GM11168 (cell line): ENCODE measurements at regions not wholly inside any gene's neighbourhood (a gene's known extent, or its start where the extent isn't known, plus 50 kb on each side); places are given as distances from the start of the nearest gene placed in this dataset.
"Not testable (repeated sequence)": the region's sequence is repeated elsewhere in the genome, so short reads cannot be mapped to it uniquely, and the experiment has no call there.

Experiments used
- in situ Hi-C: fragments of 300-500 bp; cut with MboI; formaldehyde crosslinking; loops from one replicate; pipeline ENCODE4 v1.12.0; 2022; ENCODE audit warnings: low sequenced_read_pairs; ENCODE audit not compliant: unreplicated experiment

DNA sequence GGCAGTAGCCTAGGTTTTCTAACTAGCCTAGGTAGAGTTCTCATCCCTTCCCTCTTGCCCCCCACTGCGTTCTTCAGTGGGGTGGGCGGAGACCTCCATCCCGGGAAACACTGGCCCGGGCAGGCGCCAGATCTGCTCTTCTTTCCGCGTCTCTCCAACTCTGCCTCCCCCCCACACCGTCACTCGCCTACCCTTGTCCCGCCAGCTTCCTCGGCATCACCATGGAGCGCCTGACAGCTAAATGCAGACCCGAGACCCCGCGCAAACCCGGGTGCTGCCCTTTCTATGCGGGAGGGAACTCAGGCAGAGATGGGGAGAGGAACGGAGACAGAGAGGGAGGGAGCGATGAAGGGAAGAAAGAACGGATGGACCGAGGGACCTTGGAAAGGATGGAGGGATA lies 1494.8 kb upstream of the DEFB115 start:
- in situ Hi-C loops = no loop called here

DNA sequence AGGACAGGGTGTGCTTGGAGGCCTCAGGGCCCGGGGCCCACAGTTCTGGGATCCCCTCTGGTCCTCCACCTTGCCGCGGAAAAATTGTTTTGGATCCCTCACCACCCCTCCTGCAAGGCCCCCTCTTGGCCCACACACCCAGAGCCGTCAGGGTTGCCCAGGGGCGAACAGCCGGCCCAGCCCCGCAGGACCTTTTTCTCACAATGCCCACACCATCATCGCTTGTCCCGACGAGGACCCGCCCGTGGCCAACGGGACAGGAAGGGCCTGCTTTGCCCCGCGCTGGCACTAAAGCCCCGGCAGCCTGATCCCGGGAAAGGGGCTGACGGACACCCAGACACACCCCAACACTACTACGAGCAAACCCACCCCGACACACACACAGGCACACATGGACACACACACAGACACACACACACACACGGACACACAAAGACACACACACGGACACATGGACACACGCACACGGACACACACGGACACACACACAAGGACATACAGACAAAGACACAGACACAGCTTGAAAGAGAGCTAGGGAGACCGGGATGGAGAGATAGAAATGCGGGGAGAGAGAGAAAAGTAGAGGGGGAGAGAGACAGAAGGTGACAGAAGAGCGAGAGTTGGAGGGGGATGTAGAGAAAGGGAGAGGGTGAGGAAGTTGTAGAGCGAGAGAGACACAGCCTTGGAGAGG lies 1493.5 kb upstream of the DEFB115 start:
- in situ Hi-C loops = no loop called here

DNA sequence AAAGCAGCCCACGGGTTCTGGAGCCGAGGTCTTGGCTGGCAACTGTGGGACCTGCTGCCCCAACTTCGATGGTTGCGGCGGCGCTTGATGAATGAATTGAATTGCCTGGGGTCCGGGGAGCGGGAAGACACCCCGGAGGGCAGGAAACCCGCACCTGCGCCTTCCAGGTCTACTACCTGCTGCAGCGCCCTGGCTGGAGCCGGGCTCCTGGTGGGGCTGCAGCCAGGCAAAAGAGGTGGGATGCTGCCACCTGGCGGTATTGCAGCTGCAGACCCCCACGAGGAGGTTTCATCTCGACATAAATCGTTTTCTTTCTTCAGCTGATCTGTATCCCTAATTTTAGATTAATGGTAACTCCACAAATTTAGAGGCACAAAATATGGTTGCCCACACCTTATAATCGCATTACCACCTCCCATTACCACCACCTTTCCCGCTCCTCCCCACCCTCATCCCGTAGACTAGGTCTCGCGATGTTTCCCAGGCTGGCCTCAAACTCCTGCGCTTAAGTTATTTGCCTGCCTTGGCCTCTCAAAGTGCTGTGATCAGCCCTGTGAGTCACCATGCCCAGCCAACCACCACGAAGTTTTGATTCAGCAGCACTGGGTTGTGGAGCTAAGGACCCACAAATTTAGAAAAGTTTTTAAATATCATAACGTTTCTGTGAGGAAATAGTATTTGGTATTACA lies 1492.4 kb upstream of the DEFB115 start:
- in situ Hi-C loops = not testable (repeated sequence)

DNA sequence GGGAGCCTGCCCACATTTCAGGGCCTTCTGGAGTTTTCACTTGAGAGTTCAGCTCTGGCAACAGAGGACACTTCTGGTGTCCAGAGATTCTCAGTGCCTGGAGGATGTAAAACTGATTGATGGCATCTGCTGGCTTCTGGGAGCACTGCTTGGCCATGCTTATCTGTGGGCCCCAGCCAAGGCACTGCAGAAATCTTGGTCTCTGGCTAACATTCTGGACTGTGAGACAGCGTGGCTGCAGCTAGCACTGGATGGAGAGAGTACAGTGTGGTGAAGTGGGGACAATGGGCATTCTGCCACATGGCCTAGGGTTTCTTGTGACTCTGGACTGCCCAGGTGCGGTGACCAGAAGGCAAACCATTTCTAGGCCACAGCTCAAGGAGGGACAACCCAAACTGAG lies 1479.4 kb upstream of the DEFB115 start:
- in situ Hi-C loops = not testable (repeated sequence)

DNA sequence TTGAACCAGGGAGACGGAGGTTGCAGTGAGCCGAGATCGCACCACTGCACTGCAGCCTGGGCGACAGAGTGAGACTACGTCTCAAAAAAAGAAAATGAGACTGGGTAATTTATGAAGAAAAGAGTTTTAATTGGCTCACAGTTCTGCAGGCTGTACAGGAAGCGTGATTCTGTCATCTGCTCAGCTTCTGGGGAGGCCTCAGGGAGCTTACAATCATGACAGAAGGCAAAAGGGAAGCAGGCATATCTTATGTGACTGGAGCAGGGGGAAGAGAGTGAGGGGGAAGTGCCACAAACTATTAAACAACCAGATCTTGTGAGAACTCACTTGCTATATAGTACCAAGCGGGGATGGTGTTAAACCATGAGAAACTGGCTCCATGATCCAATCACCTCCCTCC lies 1476.2 kb upstream of the DEFB115 start:
- in situ Hi-C loops = not testable (repeated sequence)

DNA sequence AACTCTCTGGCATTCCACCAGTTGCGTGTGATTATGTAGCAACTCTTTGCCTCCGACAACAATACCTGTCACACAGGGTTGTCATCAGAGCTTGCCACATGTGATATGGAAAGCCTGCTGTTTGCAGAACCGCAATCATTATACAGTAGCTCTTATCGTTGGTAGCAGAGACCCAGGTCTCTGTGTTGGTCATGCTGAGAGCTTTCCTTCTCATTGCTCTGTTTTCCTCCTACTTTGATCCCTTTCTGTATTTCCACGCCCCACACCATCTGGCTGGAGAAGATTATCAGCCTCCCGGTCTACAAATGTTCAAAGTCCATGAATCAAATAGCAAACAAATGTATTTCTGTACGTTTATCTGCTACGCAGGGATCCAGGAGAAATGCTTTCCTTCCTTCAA lies 1475.6 kb upstream of the DEFB115 start:
- in situ Hi-C loops = not testable (repeated sequence)

DNA sequence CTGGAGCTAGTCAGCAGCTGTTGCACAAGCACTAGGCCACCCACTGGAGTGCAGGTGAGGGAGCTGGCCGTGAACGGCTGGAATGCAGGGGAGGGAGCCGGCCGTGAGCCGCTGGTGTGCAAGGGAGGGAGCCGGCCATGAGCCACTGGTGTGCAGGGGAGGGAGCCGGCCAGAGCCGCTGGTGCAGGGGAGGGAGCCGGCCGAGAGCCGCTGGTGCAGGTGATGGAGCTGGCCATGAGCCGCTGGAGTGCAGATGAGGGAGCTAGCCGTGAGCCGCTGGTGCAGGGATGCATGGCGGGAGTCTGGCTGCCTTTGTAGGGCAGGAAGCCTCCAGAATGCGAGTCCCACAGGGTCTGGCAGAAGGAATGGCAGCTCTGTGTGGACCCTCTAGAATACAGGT lies 1470.0 kb upstream of the DEFB115 start:
- in situ Hi-C loops = not testable (repeated sequence)

DNA sequence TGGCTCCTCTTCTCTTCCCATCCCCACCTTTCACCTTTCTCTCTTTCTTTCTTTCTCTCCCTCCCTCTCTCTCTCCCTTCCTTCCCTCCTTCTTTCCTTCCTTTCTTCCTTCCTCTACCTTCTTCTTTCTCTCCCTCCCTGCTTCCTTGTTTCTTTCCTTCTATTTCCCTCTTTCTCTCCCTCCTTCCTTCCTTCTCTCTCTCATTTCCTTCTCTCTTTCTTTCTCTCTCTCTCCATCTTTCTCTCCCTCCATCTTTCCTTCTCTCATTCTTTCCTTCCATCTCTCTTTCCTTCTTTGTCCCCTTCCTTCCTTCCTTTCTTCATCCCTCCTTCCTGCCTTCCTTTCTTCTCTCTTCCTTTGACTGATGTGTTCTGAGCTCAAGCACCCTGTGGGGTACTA lies 1467.0 kb upstream of the DEFB115 start:
- in situ Hi-C loops = no loop called here

DNA sequence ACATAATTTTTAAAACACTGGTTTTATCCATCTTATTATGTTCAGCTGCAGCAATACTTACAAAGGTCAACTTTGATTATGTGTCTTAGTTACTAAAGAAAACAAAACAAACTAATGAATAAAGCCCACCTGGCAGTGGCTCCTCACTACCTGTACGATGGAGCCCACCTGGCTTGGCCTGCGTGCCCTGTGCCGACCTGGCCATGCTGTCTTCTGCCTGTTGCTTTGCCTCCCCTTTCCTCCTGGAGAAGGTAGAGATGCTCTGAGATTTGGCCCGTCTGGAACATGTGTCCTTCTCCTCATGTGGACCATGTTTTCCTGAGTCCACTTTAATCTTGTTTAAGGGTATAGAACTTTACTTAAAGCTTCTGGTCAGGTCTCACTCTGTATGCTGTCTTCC lies 1426.0 kb upstream of the DEFB115 start:
- in situ Hi-C loops = not testable (repeated sequence)

DNA sequence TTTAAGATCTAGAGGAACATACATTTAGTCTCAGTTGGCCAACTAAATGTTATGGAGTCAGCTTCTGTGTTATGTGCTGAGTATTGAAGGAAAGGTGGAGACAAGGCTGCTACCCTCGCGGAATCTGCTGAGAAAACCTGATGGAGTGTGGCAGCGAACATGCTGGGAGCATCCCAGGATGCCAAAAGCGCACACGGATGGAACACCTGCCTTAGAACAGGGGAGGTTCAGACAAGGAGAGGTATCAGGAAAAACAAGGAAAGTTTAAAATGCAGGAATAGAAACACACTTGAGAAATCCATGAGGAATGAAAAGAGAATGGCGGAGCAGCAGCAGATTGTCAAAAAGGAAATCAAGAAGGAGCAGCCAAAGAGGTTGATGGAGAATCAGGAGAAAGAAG lies 1389.5 kb upstream of the DEFB115 start:
- in situ Hi-C loops = not testable (repeated sequence)

DNA sequence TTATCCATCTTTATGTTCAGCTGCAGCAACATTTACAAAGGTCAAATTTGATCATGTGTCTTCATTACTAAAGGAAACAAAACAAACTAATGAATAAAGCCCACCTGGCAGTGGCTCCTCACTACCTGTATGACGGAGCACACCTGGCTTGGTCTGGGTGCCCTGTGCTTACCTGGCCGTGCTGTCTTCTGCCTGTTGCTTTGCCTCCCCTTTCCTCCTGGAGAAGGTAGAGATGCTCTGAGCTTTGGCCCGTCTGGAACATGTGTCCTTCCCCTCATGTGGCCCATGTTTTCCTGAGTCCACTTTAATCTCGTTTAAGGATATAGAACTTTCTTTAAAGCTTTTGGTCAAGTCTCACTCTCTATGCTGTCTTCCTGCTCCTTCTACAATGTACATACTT lies 1388.8 kb upstream of the DEFB115 start:
- in situ Hi-C loops = not testable (repeated sequence)

DNA sequence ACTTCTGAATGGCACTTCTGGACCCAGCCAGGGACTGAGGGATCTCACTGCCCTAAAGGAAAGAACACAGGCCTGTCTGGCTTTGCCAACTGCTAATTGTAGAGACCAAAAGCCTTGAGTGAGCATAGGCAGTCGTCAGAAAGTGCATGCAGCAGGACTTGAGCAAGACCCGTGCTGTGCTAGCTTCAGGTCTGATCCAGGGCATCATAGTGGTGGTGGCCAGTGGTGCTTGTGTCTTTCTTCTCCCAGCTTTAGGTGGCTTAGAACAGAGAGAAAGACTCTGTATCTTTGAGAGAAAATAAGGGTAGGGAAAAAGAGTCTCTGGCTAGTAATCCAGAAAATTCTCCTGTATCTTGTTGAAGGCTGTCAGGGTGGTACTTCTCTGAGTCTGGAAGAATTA lies 1385.6 kb upstream of the DEFB115 start:
- in situ Hi-C loops = not testable (repeated sequence)

DNA sequence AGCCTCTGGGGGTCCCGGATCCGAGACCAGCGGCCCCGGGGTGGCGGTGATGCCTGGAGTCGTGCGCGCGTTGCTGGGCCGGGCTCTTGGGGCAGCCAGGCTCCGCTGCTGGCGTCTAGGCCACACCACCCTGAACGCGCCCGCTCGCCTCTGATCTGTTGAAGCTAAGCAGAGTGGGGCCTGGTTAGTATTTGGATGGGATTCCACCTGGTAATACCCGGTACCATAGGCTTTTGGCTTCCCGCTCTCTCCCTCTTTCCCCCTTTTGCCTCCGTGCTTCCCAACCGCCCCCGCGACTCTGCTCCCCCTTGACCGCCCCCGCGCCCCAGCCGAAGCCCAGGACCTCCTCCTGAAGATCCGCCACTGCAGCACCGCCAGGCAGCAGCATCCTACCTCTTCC lies 1383.5 kb upstream of the DEFB115 start:
- in situ Hi-C loops = no loop called here

DNA sequence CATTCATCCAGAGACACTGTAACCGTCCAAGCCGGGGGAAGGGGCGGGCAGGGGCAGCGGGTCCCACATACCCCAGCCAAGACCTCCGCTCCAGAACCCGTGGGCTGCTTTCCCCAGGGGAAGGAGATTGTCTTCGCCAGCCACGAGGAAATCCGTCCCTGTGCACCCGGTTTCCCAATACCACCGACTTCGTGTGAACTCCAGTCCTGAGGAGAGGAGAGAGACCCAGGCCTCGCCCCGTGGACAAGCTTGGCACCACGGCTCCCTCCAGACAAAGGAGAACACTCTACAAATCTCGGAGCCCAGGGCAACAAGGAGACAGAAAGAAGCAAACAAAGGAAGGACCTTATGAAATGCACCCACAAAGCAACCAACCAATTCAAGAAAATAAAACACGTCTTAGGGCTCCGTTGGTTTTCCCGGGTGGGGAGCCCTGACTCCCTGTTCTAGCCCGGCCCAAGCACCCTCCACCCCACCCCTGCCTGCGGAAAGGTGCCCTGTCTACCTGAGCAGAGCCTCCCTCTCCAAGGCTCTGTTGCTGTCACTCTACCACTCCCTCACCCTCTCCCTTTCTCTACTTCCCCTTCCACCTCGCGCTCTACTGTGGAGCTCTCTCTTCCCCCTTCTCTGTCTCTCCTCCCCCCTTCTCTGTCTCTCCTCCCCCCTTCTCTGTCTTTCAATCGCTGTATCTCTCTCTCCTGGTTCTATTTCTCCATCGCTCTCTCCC lies 1382.8 kb upstream of the DEFB115 start:
- in situ Hi-C loops = loop anchor here (5.0 kb wide), 1 partner anchor 938 kb away; no protein-coding TSS in a partner anchor

DNA sequence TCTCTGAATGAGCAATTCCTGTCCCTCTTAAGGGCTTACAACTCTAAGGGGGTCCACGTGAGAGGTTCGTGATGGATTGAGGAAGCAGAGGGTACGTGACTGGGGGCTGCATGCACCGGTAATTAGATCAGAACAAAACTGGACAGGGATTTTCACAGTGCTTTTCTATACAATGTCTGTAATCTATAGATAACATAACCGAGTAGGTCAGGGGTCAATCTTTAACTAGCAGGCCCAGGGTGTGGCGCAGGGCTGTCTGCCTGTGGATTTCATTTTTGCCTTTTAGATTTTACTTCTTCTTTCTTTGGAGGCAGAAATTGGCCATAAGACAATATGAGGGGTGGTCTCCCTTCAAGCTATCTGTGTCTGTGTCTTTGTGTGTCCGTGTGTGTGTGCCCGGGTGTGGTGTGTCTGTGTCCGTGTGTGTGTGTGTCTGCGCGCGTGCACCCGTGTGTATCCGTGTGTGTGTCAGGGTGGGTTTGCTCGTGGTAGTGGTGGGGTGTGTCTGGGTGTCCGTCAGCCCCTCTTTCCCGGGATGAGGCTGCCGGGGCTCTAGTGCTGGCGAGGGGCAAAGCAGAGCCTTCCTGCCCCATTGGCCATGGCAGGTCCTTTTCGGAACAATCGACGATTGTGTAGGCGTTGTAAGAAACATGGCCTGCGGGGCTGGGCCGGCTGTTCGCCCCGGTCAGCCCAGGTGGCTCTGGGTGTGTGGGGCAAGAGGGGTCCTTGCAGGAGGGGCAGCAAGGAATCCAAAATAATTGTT lies 1382.0 kb upstream of the DEFB115 start:
- in situ Hi-C loops = loop anchor here (5.0 kb wide), 1 partner anchor 937 kb away; no protein-coding TSS in a partner anchor

DNA sequence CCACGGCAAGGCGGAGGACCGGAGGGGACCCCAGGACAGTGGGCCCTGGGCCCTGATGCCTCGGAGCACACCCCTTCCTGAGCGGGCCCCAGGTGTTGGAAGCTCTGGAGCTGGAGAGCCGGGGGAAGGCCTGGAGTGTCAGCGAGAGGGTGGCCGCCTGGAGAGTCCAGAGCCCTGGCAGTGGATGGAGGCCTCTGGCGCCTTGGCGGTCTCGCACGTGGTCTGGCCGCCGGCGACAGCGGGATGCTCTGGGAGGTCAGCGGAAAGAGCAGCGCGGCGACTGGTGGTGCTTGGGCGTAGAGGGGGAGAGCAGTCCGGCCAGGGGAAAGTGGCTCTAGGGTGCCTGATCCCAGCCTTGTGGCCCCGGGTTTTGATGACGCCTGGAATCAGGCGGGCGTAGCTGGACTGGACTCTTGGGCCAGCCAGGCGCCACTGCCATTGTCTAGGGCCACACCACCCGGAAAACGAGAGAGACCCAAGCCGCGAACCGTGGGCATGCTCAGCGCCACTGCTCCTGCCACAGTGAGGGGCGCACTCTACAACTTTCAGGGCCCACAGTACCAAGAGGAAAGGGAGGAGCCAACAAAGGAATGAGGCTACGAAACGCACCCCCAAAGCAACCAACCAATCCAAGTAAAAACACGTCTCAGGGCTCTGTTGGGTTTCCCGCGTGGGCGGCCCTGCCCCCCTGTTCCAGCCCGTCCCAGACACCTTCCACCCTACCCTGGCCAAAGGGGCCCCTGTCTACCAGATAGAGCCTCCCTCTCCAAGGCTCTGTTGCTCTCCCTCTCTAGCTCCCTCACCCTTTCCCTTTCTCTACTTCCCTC lies 1381.2 kb upstream of the DEFB115 start:
- in situ Hi-C loops = loop anchor here (5.0 kb wide), 1 partner anchor 936 kb away; no protein-coding TSS in a partner anchor

DNA sequence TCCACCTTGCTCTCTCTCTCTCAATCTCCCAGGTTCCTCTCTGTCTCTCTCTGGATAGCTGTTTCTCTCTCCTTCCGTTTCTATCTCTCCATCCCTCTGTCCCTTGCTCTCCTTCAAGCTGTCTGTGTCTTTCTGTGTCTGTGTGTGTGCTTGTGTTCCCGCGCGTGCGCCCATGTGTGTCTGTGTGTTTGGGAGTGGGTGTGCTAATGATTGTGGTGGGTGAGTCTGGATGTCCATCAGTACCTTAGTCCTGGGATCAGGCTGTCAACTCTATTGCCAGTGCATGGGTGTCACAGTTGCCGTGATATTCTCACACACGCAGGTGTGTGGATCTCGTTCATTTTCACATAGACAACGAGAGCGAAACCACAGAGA lies 1380.6 kb upstream of the DEFB115 start:
- in situ Hi-C loops = loop anchor here (5.0 kb wide), 1 partner anchor 935 kb away; no protein-coding TSS in a partner anchor

DNA sequence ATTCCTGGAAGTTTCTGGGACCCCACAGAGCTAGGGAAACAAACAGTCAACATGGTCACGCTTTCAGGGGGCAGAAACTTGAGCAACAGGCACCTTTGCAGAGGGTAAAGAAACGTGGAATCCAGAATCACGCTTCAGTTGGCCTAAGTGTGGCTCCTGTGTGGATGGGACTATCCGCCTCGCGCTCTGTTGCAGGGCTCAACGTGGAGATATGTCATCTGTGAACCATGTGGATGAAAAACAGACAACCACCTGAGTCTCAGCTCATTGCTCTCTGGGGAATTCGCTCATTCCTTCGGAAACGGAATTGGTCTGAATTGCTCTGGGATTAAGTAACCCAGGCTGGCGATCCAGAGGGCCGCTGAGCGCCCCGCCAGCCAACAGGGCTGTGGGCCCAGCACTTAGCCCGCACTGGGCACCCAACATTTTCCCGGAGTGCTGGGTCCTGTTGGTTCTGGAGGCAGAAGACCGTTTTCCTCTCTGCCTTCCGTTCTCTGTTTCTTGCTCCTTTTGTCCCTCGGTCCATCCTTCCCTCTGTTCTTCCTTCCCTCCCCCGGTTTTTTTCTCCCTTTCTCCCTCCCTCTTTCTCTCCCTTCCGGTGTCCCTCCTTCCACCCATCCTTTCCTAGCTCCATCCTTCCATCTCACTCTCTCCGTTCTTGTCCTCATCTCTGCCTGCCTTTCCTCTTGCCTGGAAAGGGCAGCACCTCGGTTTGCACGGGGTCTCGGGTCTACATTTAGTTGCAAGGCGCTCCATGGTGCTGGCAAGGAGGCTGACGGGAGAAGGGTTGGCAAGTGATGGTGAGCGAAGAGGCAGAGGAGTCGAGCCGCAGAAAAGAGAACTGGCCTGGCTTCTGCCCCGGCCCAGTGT lies 1379.8 kb upstream of the DEFB115 start:
- in situ Hi-C loops = loop anchor here (5.0 kb wide), 1 partner anchor 935 kb away; no protein-coding TSS in a partner anchor
